Cardiac muscle cell (in vitro differentiated cells and primary cell): ENCODE measurements at regions not wholly inside any gene's neighbourhood (a gene's known extent, or its start where the extent isn't known, plus 50 kb on each side); places are given as distances from the start of the nearest gene placed in this dataset.

ENCODE experiments used
- DNase-seq, 2 donors: peaks; one replicate each; pipeline versions ENCODE4 v3.0.0 to v3.0.0-alpha.2; 2010 to 2017; ENCODE audit warnings: low read depth in 1 of 2, low spot score in 1 of 2
- H3K27ac ChIP-seq: fragments of 200-600 bp; sonication (generic); 2 replicates; pipeline ENCODE4 v1.5.1; 2016
- H3K27me3 ChIP-seq: fragments of 200-600 bp; sonication (generic); 2 replicates; pipeline ENCODE4 v1.6.0; 2016; ENCODE audit warnings: control low read depth
- H3K36me3 ChIP-seq: fragments of 200-600 bp; sonication (generic); 2 replicates; pipeline ENCODE4 v1.5.1; 2016; ENCODE audit warnings: control low read depth
- H3K4me1 ChIP-seq: fragments of 200-600 bp; sonication (generic); 2 replicates; pipeline ENCODE4 v1.8.1; 2017; ENCODE audit warnings: low read depth, mild to moderate bottlenecking, mixed run types
- H3K4me3 ChIP-seq: fragments of 200-600 bp; sonication (generic); 2 replicates; pipeline ENCODE4 v1.5.1; 2016; ENCODE audit warnings: mild to moderate bottlenecking
- H3K9me3 ChIP-seq: fragments of 200-600 bp; sonication (generic); 2 replicates; pipeline ENCODE4 v1.5.1; 2017; ENCODE audit warnings: low read depth, mild to moderate bottlenecking, control low read depth
- CTCF ChIP-seq: IDR thresholded peaks from 2 replicates; pipeline ENCODE4 v1.5.1; 2012; ENCODE audit warnings: low read depth, mild to moderate bottlenecking, low read length

- TF ChIP-seq CTCF = no peak
- H3K4me1 ChIP-seq = no peaks in the 10 kb centered on the region
- H3K36me3 ChIP-seq = no peaks in the 10 kb centered on the region
- no peak overlapping the region for H3K27ac ChIP-seq
- H3K9me3 ChIP-seq = no peaks in the 10 kb centered on the region
- DNase-seq = no peak
- H3K4me3 ChIP-seq = no peak overlapping the region
- H3K27me3 ChIP-seq = no peaks in the 10 kb centered on the region
Measured at GRCh38 chr10:3544561-3544960, 240.4 kb downstream of the KLF6 start.

GRCh38 chr10:3542185-3542611 is 242.8 kb downstream of the KLF6 start:
- Histone ChIP-seq H3K4me3 (no peak overlapping the region), H3K9me3 (no peaks in the 10 kb centered on the region), H3K27ac (no peak overlapping the region), H3K27me3 (no peaks in the 10 kb centered on the region), H3K36me3 (no peaks in the 10 kb centered on the region), H3K4me1 (no peaks in the 10 kb centered on the region)
- TF ChIP-seq CTCF = no peak
- DNase-seq = peak in 1 of 2 donors; percentile 59

GRCh38 chr10:3539696-3540383 is 245.2 kb downstream of the KLF6 start:
- Histone ChIP-seq H3K27me3 (no peaks in the 10 kb centered on the region), H3K36me3 (no peaks in the 10 kb centered on the region), H3K4me3 (no peak overlapping the region), H3K4me1 (no peaks in the 10 kb centered on the region), H3K27ac (no peak overlapping the region), H3K9me3 (no peaks in the 10 kb centered on the region)
- DNase-seq = no peak
- no peak for TF ChIP-seq CTCF

- no peak overlapping the region for H3K27ac ChIP-seq
- H3K4me3 ChIP-seq = no peak overlapping the region
- no peak for TF ChIP-seq CTCF
- DNase-seq = peak in 1 of 2 donors; percentile 96
- no peaks in the 10 kb centered on the region for H3K4me1 ChIP-seq
- H3K27me3 ChIP-seq = no peaks in the 10 kb centered on the region
- H3K9me3 ChIP-seq = no peaks in the 10 kb centered on the region
- no peaks in the 10 kb centered on the region for H3K36me3 ChIP-seq
Measured at GRCh38 chr10:3538656-3539531, 246.1 kb downstream of the KLF6 start.

- no peaks in the 10 kb centered on the region for H3K36me3 ChIP-seq
- no peaks in the 10 kb centered on the region for H3K9me3 ChIP-seq
- H3K27ac ChIP-seq = no peak overlapping the region
- no peaks in the 10 kb centered on the region for H3K27me3 ChIP-seq
- H3K4me3 ChIP-seq = no peak overlapping the region
- no peak for TF ChIP-seq CTCF
- no peak for DNase-seq
- no peaks in the 10 kb centered on the region for H3K4me1 ChIP-seq
Measured at GRCh38 chr10:3538291-3538655, 246.7 kb downstream of the KLF6 start.
